ENCODE measurements at regions not wholly inside any gene's neighbourhood (a gene's known extent, or its start where the extent isn't known, plus 50 kb on each side); places are given as distances from the start of the nearest gene placed in this dataset.

DNA sequence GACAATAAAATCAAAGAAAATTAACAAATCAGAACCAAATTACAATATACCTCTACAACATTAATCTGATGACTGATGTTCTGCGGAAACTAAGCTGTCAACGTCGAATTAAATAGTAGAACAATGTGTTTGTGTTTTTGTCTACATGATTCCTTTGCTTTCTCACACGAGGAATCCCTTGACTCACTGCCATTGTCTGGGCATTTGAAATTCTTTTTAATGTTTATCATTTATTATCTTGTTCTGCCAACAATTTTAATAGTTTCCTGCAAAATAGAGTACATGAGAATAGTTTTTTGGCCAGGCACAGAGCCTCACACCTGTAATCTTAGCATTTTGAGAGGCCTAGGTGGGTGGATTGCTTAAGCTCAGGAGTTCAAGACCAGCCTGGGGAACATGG, 76.6 kb upstream of the KRAS start:
- no peak for TF ChIP-seq EZH2 (IDR thresholded peaks at IDR 0.05; ENCODE audit: low read depth, low read length, severe bottlenecking)
- TF ChIP-seq TAF1 (IDR thresholded peaks at IDR 0.05; ENCODE audit: low read depth, low read length): no peak
- no peak for TF ChIP-seq POLR2AphosphoS5 (IDR thresholded peaks at IDR 0.05; ENCODE audit: low read depth, low read length)
- no peak for TF ChIP-seq POLR2A (IDR thresholded peaks at IDR 0.05; ENCODE audit: control extremely low read depth in 1 of 2, low read depth in 2 of 2, low read length in 2 of 2)
- TF ChIP-seq, protein P1, sequence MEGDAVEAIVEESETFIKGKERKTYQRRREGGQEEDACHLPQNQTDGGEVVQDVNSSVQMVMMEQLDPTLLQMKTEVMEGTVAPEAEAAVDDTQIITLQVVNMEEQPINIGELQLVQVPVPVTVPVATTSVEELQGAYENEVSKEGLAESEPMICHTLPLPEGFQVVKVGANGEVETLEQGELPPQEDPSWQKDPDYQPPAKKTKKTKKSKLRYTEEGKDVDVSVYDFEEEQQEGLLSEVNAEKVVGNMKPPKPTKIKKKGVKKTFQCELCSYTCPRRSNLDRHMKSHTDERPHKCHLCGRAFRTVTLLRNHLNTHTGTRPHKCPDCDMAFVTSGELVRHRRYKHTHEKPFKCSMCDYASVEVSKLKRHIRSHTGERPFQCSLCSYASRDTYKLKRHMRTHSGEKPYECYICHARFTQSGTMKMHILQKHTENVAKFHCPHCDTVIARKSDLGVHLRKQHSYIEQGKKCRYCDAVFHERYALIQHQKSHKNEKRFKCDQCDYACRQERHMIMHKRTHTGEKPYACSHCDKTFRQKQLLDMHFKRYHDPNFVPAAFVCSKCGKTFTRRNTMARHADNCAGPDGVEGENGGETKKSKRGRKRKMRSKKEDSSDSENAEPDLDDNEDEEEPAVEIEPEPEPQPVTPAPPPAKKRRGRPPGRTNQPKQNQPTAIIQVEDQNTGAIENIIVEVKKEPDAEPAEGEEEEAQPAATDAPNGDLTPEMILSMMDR (IDR thresholded peaks at IDR 0.05; ENCODE audit: control extremely low read depth in 1 of 3, insufficient read depth in 1 of 3, low read depth in 1 of 3, low read length in 3 of 3): no peak
- TF ChIP-seq FOSL1 (IDR thresholded peaks at IDR 0.05; ENCODE audit: insufficient read depth, low read depth, low read length): no peak
- no peak for TF ChIP-seq KDM1A (IDR thresholded peaks at IDR 0.05; ENCODE audit: borderline replicate concordance, low read length)
- TF ChIP-seq RXRA (IDR thresholded peaks at IDR 0.05; ENCODE audit: insufficient read depth, low read depth, low read length): no peak
- TF ChIP-seq, protein P2, sequence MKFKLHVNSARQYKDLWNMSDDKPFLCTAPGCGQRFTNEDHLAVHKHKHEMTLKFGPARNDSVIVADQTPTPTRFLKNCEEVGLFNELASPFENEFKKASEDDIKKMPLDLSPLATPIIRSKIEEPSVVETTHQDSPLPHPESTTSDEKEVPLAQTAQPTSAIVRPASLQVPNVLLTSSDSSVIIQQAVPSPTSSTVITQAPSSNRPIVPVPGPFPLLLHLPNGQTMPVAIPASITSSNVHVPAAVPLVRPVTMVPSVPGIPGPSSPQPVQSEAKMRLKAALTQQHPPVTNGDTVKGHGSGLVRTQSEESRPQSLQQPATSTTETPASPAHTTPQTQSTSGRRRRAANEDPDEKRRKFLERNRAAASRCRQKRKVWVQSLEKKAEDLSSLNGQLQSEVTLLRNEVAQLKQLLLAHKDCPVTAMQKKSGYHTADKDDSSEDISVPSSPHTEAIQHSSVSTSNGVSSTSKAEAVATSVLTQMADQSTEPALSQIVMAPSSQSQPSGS (IDR thresholded peaks at IDR 0.05; ENCODE audit: low read length): no peak
- TF ChIP-seq, protein P3, sequence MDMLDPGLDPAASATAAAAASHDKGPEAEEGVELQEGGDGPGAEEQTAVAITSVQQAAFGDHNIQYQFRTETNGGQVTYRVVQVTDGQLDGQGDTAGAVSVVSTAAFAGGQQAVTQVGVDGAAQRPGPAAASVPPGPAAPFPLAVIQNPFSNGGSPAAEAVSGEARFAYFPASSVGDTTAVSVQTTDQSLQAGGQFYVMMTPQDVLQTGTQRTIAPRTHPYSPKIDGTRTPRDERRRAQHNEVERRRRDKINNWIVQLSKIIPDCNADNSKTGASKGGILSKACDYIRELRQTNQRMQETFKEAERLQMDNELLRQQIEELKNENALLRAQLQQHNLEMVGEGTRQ (IDR thresholded peaks at IDR 0.05; ENCODE audit: low read length): no peak
- no peak for TF ChIP-seq NRF1 (IDR thresholded peaks at IDR 0.05; ENCODE audit: low read depth, low read length)

All from H1 (cell line).